ENCODE measurements at regions not wholly inside any gene's neighbourhood (a gene's known extent, or its start where the extent isn't known, plus 50 kb on each side); places are given as distances from the start of the nearest gene placed in this dataset.

DNA sequence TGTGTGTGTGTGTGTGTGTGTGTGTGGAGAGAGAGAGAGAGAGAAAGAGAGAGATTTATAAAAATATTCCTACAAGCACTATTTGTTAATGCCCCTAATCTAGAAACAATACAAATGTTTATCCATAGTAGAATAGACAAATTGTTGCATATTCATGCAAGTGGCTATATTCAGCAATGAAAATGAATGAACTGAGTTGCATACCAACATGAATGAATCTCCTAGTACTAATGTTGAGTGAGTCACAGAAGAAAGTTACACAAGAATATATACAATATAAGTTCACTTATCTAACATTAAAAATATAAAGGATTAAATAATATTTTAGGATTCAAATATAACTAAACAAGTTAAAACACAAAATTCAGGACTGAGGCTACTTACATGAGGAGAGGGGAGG, 456.8 kb upstream of the AMOT start:
- POLR2A ChIA-PET (ENCODE audit: partially characterized antibody), result no interaction called here

More for the DNA sequence above, 456.8 kb upstream of the AMOT start:
- Histone ChIP-seq H3K56ac (replicated peaks; ENCODE audit: insufficient read length, low read depth, low read length) (no peak overlapping the region), H2BK15ac (ENCODE audit: low read length) (no peak overlapping the region), H3K9me3 (ENCODE audit: insufficient read depth in 2 of 2, low read depth in 1 of 2, low read length in 1 of 2) (no peaks in the 10 kb centered on the region), H3K4ac (replicated peaks; ENCODE audit: insufficient read length, low read depth, low read length) (no peak overlapping the region), H3K18ac (ENCODE audit: extremely low read depth, low read length) (no peak overlapping the region), H2BK120ac (replicated peaks; ENCODE audit: low read depth, low read length) (no peak overlapping the region), H2AFZ (ENCODE audit: low read length) (no peak overlapping the region), H3K79me1 (ENCODE audit: low read depth, low read length) (no peaks in the 10 kb centered on the region), H4K5ac (ENCODE audit: insufficient read length, low read depth, low read length) (no peak overlapping the region), H3K36me3 (ENCODE audit: control insufficient read depth in 2 of 4, insufficient read depth in 4 of 4, low read length in 3 of 4) (no peaks in the 10 kb centered on the region), H4K20me1 (replicated peaks in 1 of 2; ENCODE audit: control insufficient read depth in 1 of 2, insufficient read depth in 2 of 2, low read length in 2 of 2) (no peaks in the 10 kb centered on the region), H4K8ac (ENCODE audit: extremely low read depth, insufficient read depth, low read length) (no peak overlapping the region), H2BK20ac (ENCODE audit: low read length) (no peak overlapping the region), H3K4me1 (replicated peaks in 1 of 4; ENCODE audit: control insufficient read depth in 3 of 4, insufficient read depth in 4 of 4, low read length in 3 of 4) (no peaks in the 10 kb centered on the region), H3K14ac (ENCODE audit: insufficient read length) (no peak overlapping the region), H2BK5ac (ENCODE audit: low read depth, low read length) (no peak overlapping the region), H3K4me2 (ENCODE audit: insufficient read depth in 1 of 2, low read depth in 2 of 2, low read length in 2 of 2) (no peak overlapping the region), H4K91ac (replicated peaks; ENCODE audit: insufficient read length, low read length) (no peak overlapping the region), H3K27ac (ENCODE audit: low read depth, low read length) (no peak overlapping the region), H2BK12ac (ENCODE audit: low read depth, low read length) (no peak overlapping the region), H2AK5ac (ENCODE audit: low read depth, low read length) (no peak overlapping the region), H3K27me3 (replicated peaks in 1 of 4; ENCODE audit: control insufficient read depth in 3 of 4, extremely low read depth in 1 of 4, insufficient read depth in 3 of 4, low read length in 3 of 4) (no peaks in the 10 kb centered on the region), H3K23me2 (ENCODE audit: low read depth, low read length) (no peaks in the 10 kb centered on the region), H3K4me3 (ENCODE audit: extremely low read depth in 1 of 4, insufficient read depth in 2 of 4, low read depth in 3 of 4, low read length in 4 of 4) (no peak overlapping the region), H3K9ac (replicated peaks in 1 of 4; ENCODE audit: extremely low read depth in 1 of 4, low read depth in 3 of 4, low read length in 3 of 4) (no peak overlapping the region), H3K23ac (ENCODE audit: insufficient read length) (no peak overlapping the region), H3K79me2 (ENCODE audit: control insufficient read depth in 1 of 2, insufficient read depth in 2 of 2, low read length in 2 of 2) (no peaks in the 10 kb centered on the region)
- no peak for FAIRE-seq
- DNase-seq (ENCODE audit: low read depth in 1 of 2, low spot score in 2 of 2), result no peak
- CTCF ChIA-PET (ENCODE audit: partially characterized antibody), result no interaction called here
- TF ChIP-seq EZH2 (IDR thresholded peaks at IDR 0.05; ENCODE audit: low read depth, low read length, severe bottlenecking), result no peak
- TF ChIP-seq HDAC2 (IDR thresholded peaks at IDR 0.05; ENCODE audit: borderline replicate concordance in 1 of 2, low read depth in 2 of 2, low read length in 2 of 2), result no peak
- TF ChIP-seq TAF1 (IDR thresholded peaks at IDR 0.05; ENCODE audit: low read depth, low read length), result no peak
- TF ChIP-seq SUZ12 (IDR thresholded peaks at IDR 0.05; ENCODE audit: low read length), result no peak
- TF ChIP-seq SIN3A (conservative IDR thresholded peaks at IDR 0.05 in 1 of 2, IDR thresholded peaks at IDR 0.05 in 1 of 2; ENCODE audit: low read depth in 1 of 2, low read length in 2 of 2), result no peak
- TF ChIP-seq, protein P1, sequence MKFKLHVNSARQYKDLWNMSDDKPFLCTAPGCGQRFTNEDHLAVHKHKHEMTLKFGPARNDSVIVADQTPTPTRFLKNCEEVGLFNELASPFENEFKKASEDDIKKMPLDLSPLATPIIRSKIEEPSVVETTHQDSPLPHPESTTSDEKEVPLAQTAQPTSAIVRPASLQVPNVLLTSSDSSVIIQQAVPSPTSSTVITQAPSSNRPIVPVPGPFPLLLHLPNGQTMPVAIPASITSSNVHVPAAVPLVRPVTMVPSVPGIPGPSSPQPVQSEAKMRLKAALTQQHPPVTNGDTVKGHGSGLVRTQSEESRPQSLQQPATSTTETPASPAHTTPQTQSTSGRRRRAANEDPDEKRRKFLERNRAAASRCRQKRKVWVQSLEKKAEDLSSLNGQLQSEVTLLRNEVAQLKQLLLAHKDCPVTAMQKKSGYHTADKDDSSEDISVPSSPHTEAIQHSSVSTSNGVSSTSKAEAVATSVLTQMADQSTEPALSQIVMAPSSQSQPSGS (IDR thresholded peaks at IDR 0.05; ENCODE audit: low read length), result no peak
